GM23248 (cell line): ENCODE measurements at regions not wholly inside any gene's neighbourhood (a gene's known extent, or its start where the extent isn't known, plus 50 kb on each side); places are given as distances from the start of the nearest gene placed in this dataset.
A peak's percentile ranks its signal among the peaks of the same experiment; 100 is the strongest.

Source experiments
- DNase-seq: peaks from one replicate; pipeline ENCODE4 v3.0.0-alpha.2; 2015
- H2AFZ ChIP-seq: fragments of 200-600 bp; sonication (generic); 2 replicates; pipeline ENCODE4 v1.6.1; 2016; ENCODE audit warnings: antibody characterized with exemption
- H3F3A ChIP-seq: fragments of 200-600 bp; sonication (generic); 2 replicates; pipeline ENCODE4 v1.6.1; 2016; ENCODE audit warnings: mild to moderate bottlenecking, antibody characterized with exemption, mixed run types; ENCODE audit not compliant: insufficient read depth
- H3K27ac ChIP-seq: fragments of 200-600 bp; sonication (generic); 2 replicates; pipeline ENCODE4 v1.5.1; 2016; ENCODE audit warnings: mild to moderate bottlenecking
- H3K27me3 ChIP-seq: fragments of 200-600 bp; sonication (generic); replicated peaks from 2 replicates; pipeline ENCODE4 v1.6.1; 2016; ENCODE audit warnings: mild to moderate bottlenecking; ENCODE audit not compliant: insufficient read depth
- H3K36me3 ChIP-seq: fragments of 200-600 bp; sonication (generic); 2 replicates; pipeline ENCODE4 v1.6.1; 2016; ENCODE audit warnings: low read depth, mild to moderate bottlenecking
- H3K4me1 ChIP-seq: fragments of 200-600 bp; sonication (generic); 2 replicates; pipeline ENCODE4 v1.6.1; 2016; ENCODE audit warnings: mild to moderate bottlenecking; ENCODE audit not compliant: insufficient read depth
- H3K4me2 ChIP-seq: fragments of 200-600 bp; sonication (generic); one replicate; pipeline ENCODE4 v1.6.1; 2016; ENCODE audit warnings: mild to moderate bottlenecking; ENCODE audit not compliant: unreplicated experiment
- H3K4me3 ChIP-seq: fragments of 200-600 bp; sonication (generic); 2 replicates; pipeline ENCODE4 v1.5.1; 2016; ENCODE audit warnings: mild to moderate bottlenecking
- H3K79me2 ChIP-seq: fragments of 200-600 bp; sonication (generic); 2 replicates; pipeline ENCODE4 v1.6.1; 2016; ENCODE audit warnings: mild to moderate bottlenecking; ENCODE audit not compliant: insufficient read depth
- H3K9ac ChIP-seq: fragments of 200-600 bp; sonication (generic); 2 replicates; pipeline ENCODE4 v1.6.1; 2016; ENCODE audit warnings: mild to moderate bottlenecking
- H3K9me2 ChIP-seq: fragments of 200-600 bp; sonication (generic); 2 replicates; pipeline ENCODE4 v1.6.1; 2016; ENCODE audit warnings: mixed run types, mild to moderate bottlenecking, moderate library complexity; ENCODE audit not compliant: insufficient read depth
- H3K9me3 ChIP-seq: fragments of 200-600 bp; sonication (generic); one replicate; pipeline ENCODE4 v1.6.1; 2017; ENCODE audit warnings: low read depth
- H4K20me1 ChIP-seq: fragments of 200-600 bp; sonication (generic); 2 replicates; pipeline ENCODE4 v1.6.0; 2016; ENCODE audit not compliant: insufficient read depth
- EZH2 ChIP-seq: fragments of 200-600 bp; sonication (generic); IDR thresholded peaks from 2 replicates; pipeline ENCODE4 v1.6.1; 2018; ENCODE audit warnings: antibody characterized with exemption, mild to moderate bottlenecking; ENCODE audit not compliant: insufficient read depth, poor library complexity, severe bottlenecking
- EZH2phosphoT487 ChIP-seq: fragments of 200-600 bp; sonication (generic); IDR thresholded peaks from 2 replicates; pipeline ENCODE4 v1.6.1; 2018; ENCODE audit warnings: antibody characterized with exemption, moderate library complexity, mild to moderate bottlenecking, low read depth; ENCODE audit not compliant: insufficient read depth
- WGBS, 2 experiments: methylation state at CpG; one replicate each; pipeline ENCODE4 v1.1.6; 2015 to 2017; ENCODE audit warnings: low lambda C conversion rate in 2 of 2, low coverage in 1 of 2; ENCODE audit errors: missing lambda C conversion rate in 2 of 2; 5-methylcytosine and 5-hydroxymethylcytosine counted together
- in situ Hi-C: fragments of 300-500 bp; cut with MboI; formaldehyde crosslinking; loops from 2 replicates; pipeline ENCODE4 v1.15.0; 2020

DNA sequence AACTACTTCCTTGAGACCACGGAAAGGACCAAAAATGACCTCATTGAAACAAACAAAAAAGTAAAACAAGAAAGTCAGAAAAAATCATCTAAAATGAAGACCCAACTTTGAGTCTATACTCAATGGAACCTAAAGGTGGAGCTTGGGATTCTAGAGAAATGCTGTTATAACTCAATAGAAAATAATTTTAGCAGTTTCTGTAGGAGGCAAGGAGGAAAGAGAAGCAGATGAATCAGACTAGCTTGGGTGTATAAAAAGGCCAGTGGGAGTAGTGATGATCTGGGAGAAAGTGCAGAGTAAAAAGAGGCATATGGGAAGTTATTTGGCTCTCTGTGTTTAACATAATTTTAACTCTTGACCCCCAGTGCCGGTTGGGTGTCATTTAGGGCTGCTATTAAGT lies 94.4 kb downstream of the TMCO5A start:
- DNase-seq, result peak; percentile 81
- 12 to 16% methylated on average over 2 of the region's 2 CpGs for WGBS, 2 experiments

GRCh38 chr15:38029736-38030135 lies 95.3 kb downstream of the TMCO5A start:
- no peak overlapping the region for H2AFZ ChIP-seq
- H3K4me2 ChIP-seq, result no peak overlapping the region
- no peaks in the 10 kb centered on the region for H3K9me3 ChIP-seq
- WGBS, 2 experiments, result 93 to 95% methylated on average over 3 of the region's 3 CpGs
- H3K4me1 ChIP-seq, result 0 out of 2 replicates have a peak, but pooled peaks cover 4% of the 10 kb centered on the region
- no peak overlapping the region for H3K27ac ChIP-seq
- no peak overlapping the region for H3K4me3 ChIP-seq
- in situ Hi-C loops, result no loop called here
- H3K9ac ChIP-seq, result no peak overlapping the region
- H3K36me3 ChIP-seq, result no peaks in the 10 kb centered on the region
- no peak for TF ChIP-seq EZH2
- TF ChIP-seq EZH2phosphoT487, result no peak
- H3K79me2 ChIP-seq, result no peaks in the 10 kb centered on the region
- no peaks in the 10 kb centered on the region for H3K9me2 ChIP-seq
- DNase-seq, result no peak
- no peaks in the 10 kb centered on the region for H3K27me3 ChIP-seq
- no peaks in the 10 kb centered on the region for H3F3A ChIP-seq
- no peaks in the 10 kb centered on the region for H4K20me1 ChIP-seq

More for the DNA sequence above, 94.4 kb downstream of the TMCO5A start:
- Histone ChIP-seq H3K27me3 (no peaks in the 10 kb centered on the region), H3K27ac (no peak overlapping the region), H3K9me3 (no peaks in the 10 kb centered on the region), H3K9ac (no peak overlapping the region), H3F3A (no peaks in the 10 kb centered on the region), H3K4me2 (no peak overlapping the region), H4K20me1 (no peaks in the 10 kb centered on the region), H3K4me1 (0 out of 2 replicates have a peak, but pooled peaks cover 4% of the 10 kb centered on the region), H2AFZ (no peak overlapping the region), H3K36me3 (no peaks in the 10 kb centered on the region), H3K9me2 (no peaks in the 10 kb centered on the region), H3K79me2 (no peaks in the 10 kb centered on the region), H3K4me3 (no peak overlapping the region)
- in situ Hi-C loops, result no loop called here
- TF ChIP-seq EZH2, result no peak

DNA sequence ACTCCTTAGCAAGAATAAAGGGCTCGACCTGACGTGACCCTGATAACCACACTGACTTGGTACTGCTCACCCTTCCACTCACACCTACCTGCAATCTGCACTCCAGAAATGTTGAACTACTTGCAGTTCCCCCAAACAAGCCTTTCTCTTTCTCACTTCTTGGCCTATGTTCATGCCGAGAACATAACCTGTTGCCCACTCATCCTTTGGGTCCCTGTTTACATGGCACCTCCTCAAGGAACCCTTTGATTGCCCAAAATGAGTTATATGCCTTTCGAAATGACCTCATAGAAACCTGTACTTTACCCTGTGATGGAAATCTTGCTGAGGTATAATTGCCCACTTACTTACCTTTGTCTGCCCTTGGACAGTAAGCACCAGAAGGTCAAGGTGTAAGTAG lies 96.2 kb downstream of the TMCO5A start:
- no peaks in the 10 kb centered on the region for H3K36me3 ChIP-seq
- in situ Hi-C loops, result no loop called here
- H3K4me3 ChIP-seq, result no peak overlapping the region
- TF ChIP-seq EZH2phosphoT487, result no peak
- TF ChIP-seq EZH2, result no peak
- H3K4me2 ChIP-seq, result no peak overlapping the region
- H3F3A ChIP-seq, result no peaks in the 10 kb centered on the region
- H3K4me1 ChIP-seq, result peaks cover 10% of the 10 kb centered on the region
- H2AFZ ChIP-seq, result no peak overlapping the region
- whole genome bisulfite sequencing, 2 experiments, result 95 to 99% methylated on average over 4 of the region's 4 CpGs
- H3K27ac ChIP-seq, result no peak overlapping the region
- no peaks in the 10 kb centered on the region for H3K9me2 ChIP-seq
- DNase-seq, result no peak
- H3K9me3 ChIP-seq, result no peaks in the 10 kb centered on the region
- H3K79me2 ChIP-seq, result no peaks in the 10 kb centered on the region
- H3K9ac ChIP-seq, result no peak overlapping the region
- no peaks in the 10 kb centered on the region for H3K27me3 ChIP-seq
- no peaks in the 10 kb centered on the region for H4K20me1 ChIP-seq

DNA sequence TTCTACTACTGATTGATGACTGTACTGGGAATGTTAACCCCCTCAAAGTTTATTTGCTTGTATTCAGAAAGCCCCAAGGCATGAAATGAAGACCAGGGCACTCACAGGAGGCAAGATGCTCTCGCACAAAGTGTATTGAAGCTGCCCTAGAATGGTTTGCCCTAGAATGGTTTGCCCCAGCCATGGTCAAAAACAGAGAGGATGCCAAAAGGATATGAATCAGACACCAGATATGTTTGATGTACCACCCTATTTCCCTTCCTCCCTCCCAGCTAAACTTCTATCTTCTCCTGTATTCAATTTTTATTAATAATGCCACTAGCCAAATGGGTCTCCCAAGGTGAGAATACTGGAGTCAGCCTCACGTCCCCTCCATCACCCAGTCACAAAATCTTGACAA lies 101.3 kb downstream of the TMCO5A start:
- no peaks in the 10 kb centered on the region for H3K36me3 ChIP-seq
- no peaks in the 10 kb centered on the region for H3K79me2 ChIP-seq
- DNase-seq, result peak; percentile 49
- WGBS, 2 experiments, result 68 to 86% methylated on average over 2 of the region's 2 CpGs
- H2AFZ ChIP-seq, result peak overlapping the region; percentile 41; the same call in 1 of the 2 replicates
- in situ Hi-C loops, result no loop called here
- no peaks in the 10 kb centered on the region for H3K27me3 ChIP-seq
- no peaks in the 10 kb centered on the region for H3K9me3 ChIP-seq
- H3K9me2 ChIP-seq, result no peaks in the 10 kb centered on the region
- TF ChIP-seq EZH2 (no peak), EZH2phosphoT487 (no peak)
- H3K4me2 ChIP-seq, result peak overlapping the region; percentile 30
- peaks cover 31% of the 10 kb centered on the region; the same call in 1 of the 2 replicates for H3F3A ChIP-seq
- H3K27ac ChIP-seq, result 0 out of 2 replicates have a peak overlapping the region, but pooled peaks have one; percentile 17
- no peaks in the 10 kb centered on the region for H4K20me1 ChIP-seq
- H3K4me1 ChIP-seq, result peaks cover 44% of the 10 kb centered on the region
- H3K4me3 ChIP-seq, result no peak overlapping the region
- no peak overlapping the region for H3K9ac ChIP-seq

DNA sequence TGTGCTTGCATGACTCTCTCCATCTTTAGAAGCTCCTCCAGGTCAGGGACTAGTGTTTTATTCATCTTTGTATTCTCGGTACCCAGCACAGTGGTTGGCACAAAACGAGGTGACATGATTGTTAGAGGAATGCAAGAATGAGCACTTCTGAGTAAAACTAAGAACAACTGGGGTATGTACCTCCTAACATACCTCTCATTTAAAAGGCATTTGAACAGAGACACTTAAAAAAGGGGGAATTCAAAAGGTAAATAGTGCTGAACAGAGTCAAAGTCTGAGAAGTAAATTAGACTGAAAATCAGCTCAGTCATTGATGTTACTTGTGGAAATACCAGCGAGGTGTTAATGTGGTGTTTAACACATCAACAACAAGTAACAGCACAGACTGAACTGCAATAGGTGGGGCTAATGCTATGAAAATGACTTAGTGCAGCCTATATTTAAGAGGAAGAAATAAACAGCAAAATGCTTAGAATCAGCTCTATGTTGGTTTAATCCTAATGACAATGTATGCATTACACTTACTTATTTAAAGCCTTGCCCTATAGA lies 102.4 kb downstream of the TMCO5A start:
- Histone ChIP-seq H3K36me3 (no peaks in the 10 kb centered on the region), H3K79me2 (no peaks in the 10 kb centered on the region), H3K27ac (no peak overlapping the region), H3K4me2 (no peak overlapping the region), H2AFZ (peak overlapping the region; percentile 41; the same call in 1 of the 2 replicates), H3K27me3 (no peaks in the 10 kb centered on the region), H3K4me1 (peaks cover 55% of the 10 kb centered on the region), H3F3A (peaks cover 39% of the 10 kb centered on the region; the same call in 1 of the 2 replicates), H3K9me3 (no peaks in the 10 kb centered on the region), H3K9ac (no peak overlapping the region), H3K4me3 (no peak overlapping the region), H3K9me2 (no peaks in the 10 kb centered on the region), H4K20me1 (no peaks in the 10 kb centered on the region)
- TF ChIP-seq EZH2, result no peak
- no peak for TF ChIP-seq EZH2phosphoT487
- no peak for DNase-seq
- in situ Hi-C loops, result no loop called here
- 71 to 86% methylated on average over 3 of the region's 3 CpGs for WGBS, 2 experiments
